ENCODE measurements at regions not wholly inside any gene's neighbourhood (a gene's known extent, or its start where the extent isn't known, plus 50 kb on each side); places are given as distances from the start of the nearest gene placed in this dataset.
A peak's percentile ranks its signal among the peaks of the same experiment; 100 is the strongest.

- TF ChIP-seq ELK1 (IDR thresholded peaks at IDR 0.05; ENCODE audit: borderline replicate concordance, low read depth, low read length): no peak
- no peak for TF ChIP-seq USF2 (IDR thresholded peaks at IDR 0.05; ENCODE audit: low read depth, low read length)
Measured at GRCh38 chr3:194931347-194931746, 245.7 kb downstream of the FAM43A start (continued).

- no peak for DNase-seq
- no TSS peak for BruUV-seq (replicated peaks)
- intact Hi-C loops (cut with micrococcal nuclease): loop anchor here (2.0 kb wide), 1 partner anchor 245 kb away; no protein-coding TSS in a partner anchor
- peaks cover 17% of the 10 kb centered on the region for H3K4me1 ChIP-seq (ENCODE audit: control insufficient read depth, insufficient read depth, low read length)
- H4K8ac ChIP-seq (ENCODE audit: low read depth in 2 of 2, low read length in 2 of 2): no peak overlapping the region
- H3K9me3 ChIP-seq (ENCODE audit: control insufficient read depth, insufficient read depth, low read length): peaks cover 3% of the 10 kb centered on the region; the same call in 1 of the 2 replicates
- no peak overlapping the region for H3K56ac ChIP-seq (ENCODE audit: extremely low read depth, insufficient read depth, low read length)
- no peak overlapping the region for H2BK15ac ChIP-seq (ENCODE audit: low read depth, low read length)
- H4K5ac ChIP-seq (ENCODE audit: low read depth, low read length): no peak overlapping the region
- no peak overlapping the region for H3K4me3 ChIP-seq (ENCODE audit: insufficient read depth, low read depth, low read length)
- no peak overlapping the region for H2AK9ac ChIP-seq (replicated peaks; ENCODE audit: low read depth, low read length, poor library complexity)
- CTCF ChIA-PET: no interaction called here
- no peak overlapping the region for H2BK5ac ChIP-seq (ENCODE audit: low read depth, low read length, poor library complexity, severe bottlenecking)
- H4K20me1 ChIP-seq (ENCODE audit: insufficient read depth, low read length): no peaks in the 10 kb centered on the region
- no peak overlapping the region for H2AFZ ChIP-seq (replicated peaks; ENCODE audit: low read length, poor library complexity)
- no peak for ATAC-seq (ENCODE audit: low read depth)
- H3K9me1 ChIP-seq (ENCODE audit: insufficient read depth, low read length): peaks cover 14% of the 10 kb centered on the region
- H3K23ac ChIP-seq (ENCODE audit: low read depth, low read length): no peak overlapping the region
- dilution Hi-C loops (cut with HindIII; ENCODE audit: low sequenced_read_pairs, unreplicated experiment): no loop called here
- no peak overlapping the region for H2BK120ac ChIP-seq (ENCODE audit: low read depth, low read length)
- peaks cover 2% of the 10 kb centered on the region; the same call in 1 of the 2 replicates for H3K27me3 ChIP-seq (ENCODE audit: control insufficient read depth, insufficient read depth, low read length)
- no peak overlapping the region for H3K18ac ChIP-seq (ENCODE audit: low read depth, low read length)
- POLR2A ChIA-PET (ENCODE audit: unreplicated experiment): no interaction called here
- H3K4me2 ChIP-seq (ENCODE audit: low read depth, low read length): no peak overlapping the region
- H2AK5ac ChIP-seq (ENCODE audit: low read depth, low read length): no peak overlapping the region
- H3K79me1 ChIP-seq (ENCODE audit: low read depth in 1 of 2, low read length in 2 of 2): no peaks in the 10 kb centered on the region
- no peak overlapping the region for H3K14ac ChIP-seq (replicated peaks; ENCODE audit: low read depth, low read length)
- no peak overlapping the region for H3K27ac ChIP-seq (ENCODE audit: insufficient read depth, low read length)
- WGBS, 2 experiments (ENCODE audit: extremely low coverage in 2 of 2, insufficient read length in 1 of 2): 29% methylated on average over 1 of the region's 2 CpGs; no CpG with 5 or more reads in 1 of the 2 experiments
- in situ Hi-C loops (cut with MboI; ENCODE audit: low sequenced_read_pairs): no loop called here
- peak overlapping the region; percentile 13; the same call in 1 of the 2 replicates for H4K91ac ChIP-seq (ENCODE audit: insufficient read depth, low read depth, low read length)
- H3K9ac ChIP-seq (ENCODE audit: low read depth, low read length): no peak overlapping the region
- no peak overlapping the region for H2BK20ac ChIP-seq (ENCODE audit: low read depth, low read length)
- H3K4ac ChIP-seq (ENCODE audit: low read depth, low read length): no peak overlapping the region
- no peaks in the 10 kb centered on the region for H3K36me3 ChIP-seq (ENCODE audit: control insufficient read depth, insufficient read depth, low read length)
- TF ChIP-seq NFE2L2 (IDR thresholded peaks at IDR 0.05; ENCODE audit: low read depth, low read length): no peak
- TF ChIP-seq MXI1 (IDR thresholded peaks at IDR 0.05; ENCODE audit: borderline replicate concordance, low read depth, low read length): no peak
- TF ChIP-seq CTCF (conservative IDR thresholded peaks at IDR 0.05; ENCODE audit: low read depth, low read length): no peak
- TF ChIP-seq MAZ (IDR thresholded peaks at IDR 0.05; ENCODE audit: borderline replicate concordance, low read depth, low read length): no peak
- no peak for TF ChIP-seq CEBPB (IDR thresholded peaks at IDR 0.05; ENCODE audit: low read depth, low read length)
- no peak for TF ChIP-seq RAD21 (IDR thresholded peaks at IDR 0.05; ENCODE audit: low read length)
- no peak for TF ChIP-seq RFX5 (IDR thresholded peaks at IDR 0.05; ENCODE audit: low read depth, low read length)
- no peak for TF ChIP-seq BHLHE40 (IDR thresholded peaks at IDR 0.05; ENCODE audit: low read depth, low read length)
- no peak for TF ChIP-seq ELK1 (IDR thresholded peaks at IDR 0.05; ENCODE audit: borderline replicate concordance, low read depth, low read length)
- TF ChIP-seq USF2 (IDR thresholded peaks at IDR 0.05; ENCODE audit: low read depth, low read length): no peak
Measured at GRCh38 chr3:194931865-194932264, 246.2 kb downstream of the FAM43A start.

All from IMR-90 (cell line).